Upper lobe of left lung (tissue), 4 donors: ENCODE measurements at regions not wholly inside any gene's neighbourhood (a gene's known extent, or its start where the extent isn't known, plus 50 kb on each side); places are given as distances from the start of the nearest gene placed in this dataset.

Experiments used
- EP300 ChIP-seq, 4 donors: sonication (generic); formaldehyde crosslinking; IDR thresholded peaks; one replicate each; pipeline ENCODE4 v1.5.1; 2017; ENCODE audit warnings: antibody characterized with exemption in 4 of 4, control low read depth in 2 of 4
- POLR2A ChIP-seq, 4 donors: fragments of 450-650 bp; IDR thresholded peaks; one replicate each; pipeline ENCODE4 v1.5.1; 2016 to 2017; ENCODE audit warnings: antibody characterized with exemption in 4 of 4, mild to moderate bottlenecking in 2 of 4
- TF ChIP-seq, protein P1 (sequence below), 6 experiments: fragments of 450-650 bp in 4 of 6; fragments of 200-600 bp in 2 of 6; sonication (generic) in 2 of 6; IDR thresholded peaks; one replicate each; pipeline ENCODE4 v1.5.1; 2016 to 2019; ENCODE audit warnings: antibody characterized with exemption in 6 of 6

- TF ChIP-seq POLR2A (IDR thresholded peaks at IDR 0.05) (no peak), EP300 (IDR thresholded peaks at IDR 0.05) (no peak)
- TF ChIP-seq, protein P1, sequence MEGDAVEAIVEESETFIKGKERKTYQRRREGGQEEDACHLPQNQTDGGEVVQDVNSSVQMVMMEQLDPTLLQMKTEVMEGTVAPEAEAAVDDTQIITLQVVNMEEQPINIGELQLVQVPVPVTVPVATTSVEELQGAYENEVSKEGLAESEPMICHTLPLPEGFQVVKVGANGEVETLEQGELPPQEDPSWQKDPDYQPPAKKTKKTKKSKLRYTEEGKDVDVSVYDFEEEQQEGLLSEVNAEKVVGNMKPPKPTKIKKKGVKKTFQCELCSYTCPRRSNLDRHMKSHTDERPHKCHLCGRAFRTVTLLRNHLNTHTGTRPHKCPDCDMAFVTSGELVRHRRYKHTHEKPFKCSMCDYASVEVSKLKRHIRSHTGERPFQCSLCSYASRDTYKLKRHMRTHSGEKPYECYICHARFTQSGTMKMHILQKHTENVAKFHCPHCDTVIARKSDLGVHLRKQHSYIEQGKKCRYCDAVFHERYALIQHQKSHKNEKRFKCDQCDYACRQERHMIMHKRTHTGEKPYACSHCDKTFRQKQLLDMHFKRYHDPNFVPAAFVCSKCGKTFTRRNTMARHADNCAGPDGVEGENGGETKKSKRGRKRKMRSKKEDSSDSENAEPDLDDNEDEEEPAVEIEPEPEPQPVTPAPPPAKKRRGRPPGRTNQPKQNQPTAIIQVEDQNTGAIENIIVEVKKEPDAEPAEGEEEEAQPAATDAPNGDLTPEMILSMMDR (IDR thresholded peaks at IDR 0.05) = no peak
Observed at GRCh38 chr2:198991431-198991830, 466.3 kb downstream of the SATB2 start.
